ENCODE measurements at regions not wholly inside any gene's neighbourhood (a gene's known extent, or its start where the extent isn't known, plus 50 kb on each side); places are given as distances from the start of the nearest gene placed in this dataset.

GRCh38 chr9:85430659-85431338, 311.0 kb downstream of the AGTPBP1 start:
- no peak for DNase-seq (ENCODE audit: low read depth in 4 of 4, low spot score in 1 of 4)

GRCh38 chr9:85428230-85428629, 313.5 kb downstream of the AGTPBP1 start:
- DNase-seq (ENCODE audit: low read depth in 4 of 4, low spot score in 1 of 4): no peak

GRCh38 chr9:85427772-85428171, 314.0 kb downstream of the AGTPBP1 start:
- no peak for DNase-seq (ENCODE audit: low read depth in 4 of 4, low spot score in 1 of 4)

- peak; percentile 2 to 38 (median 10) for DNase-seq (ENCODE audit: low read depth in 4 of 4, low spot score in 1 of 4)
These were observed 316.6 kb downstream of the AGTPBP1 start for GRCh38 chr9:85425153-85425611.

GRCh38 chr9:85423422-85423821, 318.3 kb downstream of the AGTPBP1 start:
- DNase-seq (ENCODE audit: low read depth in 4 of 4, low spot score in 1 of 4): no peak

GRCh38 chr9:85421641-85422040, 320.1 kb downstream of the AGTPBP1 start:
- no peak for DNase-seq (ENCODE audit: low read depth in 4 of 4, low spot score in 1 of 4)

GRCh38 chr9:85420750-85421149, 321.0 kb downstream of the AGTPBP1 start:
- no peak for DNase-seq (ENCODE audit: low read depth in 4 of 4, low spot score in 1 of 4)

GRCh38 chr9:85417674-85418073, 324.1 kb downstream of the AGTPBP1 start:
- no peak for DNase-seq (ENCODE audit: low read depth in 4 of 4, low spot score in 1 of 4)

- DNase-seq (ENCODE audit: low read depth in 4 of 4, low spot score in 1 of 4): no peak
These were observed 325.0 kb downstream of the AGTPBP1 start for GRCh38 chr9:85416715-85417114.

GRCh38 chr9:85414390-85414789, 327.4 kb downstream of the AGTPBP1 start:
- no peak for DNase-seq (ENCODE audit: low read depth in 4 of 4, low spot score in 1 of 4)

- DNase-seq (ENCODE audit: low read depth in 4 of 4, low spot score in 1 of 4): no peak
These were observed 333.3 kb downstream of the AGTPBP1 start for GRCh38 chr9:85408494-85408893.

GRCh38 chr9:85405566-85405950, 336.2 kb downstream of the AGTPBP1 start:
- no peak for DNase-seq (ENCODE audit: low read depth in 4 of 4, low spot score in 1 of 4)

- DNase-seq (ENCODE audit: low read depth in 4 of 4, low spot score in 1 of 4): no peak
These were observed 336.7 kb downstream of the AGTPBP1 start for GRCh38 chr9:85404911-85405565.

GRCh38 chr9:85402551-85402950, 339.2 kb downstream of the AGTPBP1 start:
- DNase-seq (ENCODE audit: low read depth in 4 of 4, low spot score in 1 of 4): no peak

GRCh38 chr9:85401998-85402397, 339.8 kb downstream of the AGTPBP1 start:
- no peak for DNase-seq (ENCODE audit: low read depth in 4 of 4, low spot score in 1 of 4)

- DNase-seq (ENCODE audit: low read depth in 4 of 4, low spot score in 1 of 4): no peak
These were observed 344.7 kb downstream of the AGTPBP1 start for GRCh38 chr9:85397005-85397404.

- DNase-seq (ENCODE audit: low read depth in 4 of 4, low spot score in 1 of 4): no peak
These were observed 349.5 kb downstream of the AGTPBP1 start for GRCh38 chr9:85392260-85392659.

GRCh38 chr9:85377731-85378289, 363.9 kb downstream of the AGTPBP1 start:
- no peak for DNase-seq (ENCODE audit: low read depth in 4 of 4, low spot score in 1 of 4)

GRCh38 chr9:85368781-85369180, 373.0 kb downstream of the AGTPBP1 start:
- DNase-seq (ENCODE audit: low read depth in 4 of 4, low spot score in 1 of 4): no peak

- no peak for DNase-seq (ENCODE audit: low read depth in 4 of 4, low spot score in 1 of 4)
These were observed 382.6 kb downstream of the AGTPBP1 start for GRCh38 chr9:85359161-85359560.

- no peak for DNase-seq (ENCODE audit: low read depth in 4 of 4, low spot score in 1 of 4)
These were observed 392.7 kb downstream of the AGTPBP1 start for GRCh38 chr9:85349046-85349445.

GRCh38 chr9:85347541-85347940, 394.2 kb downstream of the AGTPBP1 start:
- DNase-seq (ENCODE audit: low read depth in 4 of 4, low spot score in 1 of 4): no peak
